IMR-90 (cell line): ENCODE measurements at regions not wholly inside any gene's neighbourhood (a gene's known extent, or its start where the extent isn't known, plus 50 kb on each side); places are given as distances from the start of the nearest gene placed in this dataset.

Source experiments
- ATAC-seq: fragments of 200-7000 bp; cut with Tn5 transposase; 2 replicates; pipeline ENCODE4 v1.9.1; 2020; ENCODE audit warnings: low read depth, mild to moderate bottlenecking, moderate library complexity
- BruUV-seq: library from RNA; stranded (reverse); fragments of 400-500 nt; replicated peaks from 2 replicates; lab custom pipeline; 2021; lab: Mats Ljungman, UMichigan
- CTCF ChIA-PET: fragments of 300-600 bp; formaldehyde crosslinking; extraction: SDS; loops from one replicate; lab custom pipeline; 2021; ENCODE audit warnings: antibody characterized with exemption; lab: Yijun Ruan, JAX
- POLR2A ChIA-PET: fragments of 300-600 bp; sonication (Branson Sonifier 250); formaldehyde crosslinking; loops from one replicate; lab custom pipeline; 2022; ENCODE audit warnings: antibody characterized with exemption; ENCODE audit not compliant: unreplicated experiment; lab: Charles Lee
- DNase-seq: peaks from one replicate; pipeline ENCODE4 v3.0.0; 2013
- H2AFZ ChIP-seq: replicated peaks from 2 replicates; pipeline ENCODE3; 2013; ENCODE audit warnings: low read length, mild to moderate bottlenecking; ENCODE audit not compliant: poor library complexity
- H2AK5ac ChIP-seq: 2 replicates; pipeline ENCODE4 v1.6.1; 2013; ENCODE audit warnings: low read depth, low read length, inconsistent platforms
- H2AK9ac ChIP-seq: replicated peaks from 2 replicates; pipeline ENCODE3; 2013; ENCODE audit warnings: mild to moderate bottlenecking, low read depth, low read length, moderate library complexity; ENCODE audit not compliant: poor library complexity
- H2BK120ac ChIP-seq: 2 replicates; pipeline ENCODE4 v1.6.1; 2013; ENCODE audit warnings: low read depth, low read length, inconsistent platforms
- H2BK15ac ChIP-seq: 3 replicates; pipeline ENCODE4 v1.6.1; 2013; ENCODE audit warnings: low read depth, low read length, inconsistent platforms
- H2BK20ac ChIP-seq: 2 replicates; pipeline ENCODE4 v1.6.1; 2013; ENCODE audit warnings: low read depth, mild to moderate bottlenecking, inconsistent platforms, low read length, moderate library complexity
- H2BK5ac ChIP-seq: 2 replicates; pipeline ENCODE4 v1.6.1; 2013; ENCODE audit warnings: mild to moderate bottlenecking, low read depth, low read length, inconsistent platforms; ENCODE audit not compliant: poor library complexity, severe bottlenecking
- H3K14ac ChIP-seq: replicated peaks from 2 replicates; pipeline ENCODE4 v1.6.1; 2013; ENCODE audit warnings: low read depth, low read length, inconsistent platforms
- H3K18ac ChIP-seq: 2 replicates; pipeline ENCODE4 v1.6.1; 2013; ENCODE audit warnings: low read depth, low read length, control low read depth
- H3K23ac ChIP-seq: 2 replicates; pipeline ENCODE4 v1.6.1; 2013; ENCODE audit warnings: low read depth, low read length, inconsistent platforms
- H3K27ac ChIP-seq: 2 replicates; pipeline ENCODE4 v1.5.1; 2013; ENCODE audit warnings: mild to moderate bottlenecking, control low read depth, low read length; ENCODE audit not compliant: insufficient read depth
- H3K27me3 ChIP-seq: 2 replicates; pipeline ENCODE4 v1.6.1; 2013; ENCODE audit warnings: low read length; ENCODE audit not compliant: control insufficient read depth, insufficient read depth
- H3K36me3 ChIP-seq: 2 replicates; pipeline ENCODE4 v1.6.1; 2013; ENCODE audit warnings: low read length, mixed read lengths; ENCODE audit not compliant: control insufficient read depth, insufficient read depth
- H3K4ac ChIP-seq: 2 replicates; pipeline ENCODE4 v1.6.1; 2013; ENCODE audit warnings: low read depth, low read length, inconsistent platforms
- H3K4me1 ChIP-seq: 2 replicates; pipeline ENCODE4 v1.6.1; 2013; ENCODE audit warnings: low read length, mixed read lengths; ENCODE audit not compliant: control insufficient read depth, insufficient read depth
- H3K4me2 ChIP-seq: 2 replicates; pipeline ENCODE4 v1.6.1; 2013; ENCODE audit warnings: low read depth, mild to moderate bottlenecking, control low read depth, low read length, moderate library complexity
- H3K4me3 ChIP-seq: 2 replicates; pipeline ENCODE4 v1.5.1; 2013; ENCODE audit warnings: low read depth, mild to moderate bottlenecking, control low read depth, low read length, moderate library complexity; ENCODE audit not compliant: insufficient read depth
- H3K56ac ChIP-seq: 2 replicates; pipeline ENCODE4 v1.6.1; 2013; ENCODE audit warnings: low read length, inconsistent platforms; ENCODE audit not compliant: insufficient read depth; ENCODE audit errors: extremely low read depth
- H3K79me1 ChIP-seq, 2 experiments: 2 replicates each; pipeline ENCODE4 v1.6.1; 2013; ENCODE audit warnings: low read length in 2 of 2, inconsistent platforms in 1 of 2, low read depth in 1 of 2
- H3K9ac ChIP-seq: 2 replicates; pipeline ENCODE4 v1.6.1; 2013; ENCODE audit warnings: low read depth, low read length, control low read depth
- H3K9me1 ChIP-seq: 2 replicates; pipeline ENCODE4 v1.6.1; 2013; ENCODE audit warnings: low read length, inconsistent platforms; ENCODE audit not compliant: insufficient read depth
- H3K9me3 ChIP-seq: 2 replicates; pipeline ENCODE4 v1.6.1; 2013; ENCODE audit warnings: low read length; ENCODE audit not compliant: control insufficient read depth, insufficient read depth
- H4K20me1 ChIP-seq: 2 replicates; pipeline ENCODE4 v1.6.1; 2013; ENCODE audit warnings: low read length, inconsistent platforms; ENCODE audit not compliant: insufficient read depth
- H4K5ac ChIP-seq: 2 replicates; pipeline ENCODE4 v1.6.1; 2013; ENCODE audit warnings: mild to moderate bottlenecking, low read depth, low read length, control low read depth
- H4K8ac ChIP-seq, 2 experiments: 2 replicates each; pipeline ENCODE4 v1.6.1; 2013; ENCODE audit warnings: low read depth in 2 of 2, low read length in 2 of 2, control low read depth in 1 of 2, inconsistent platforms in 1 of 2
- H4K91ac ChIP-seq: 2 replicates; pipeline ENCODE4 v1.6.1; 2013; ENCODE audit warnings: low read depth, low read length, inconsistent platforms; ENCODE audit not compliant: insufficient read depth
- CHD1 ChIP-seq: IDR thresholded peaks from 2 replicates; pipeline ENCODE4 v1.6.1; 2012; ENCODE audit warnings: low read depth, low read length, improper control_type of control experiment
- MAZ ChIP-seq: IDR thresholded peaks from 2 replicates; pipeline ENCODE4 v1.6.1; 2012; ENCODE audit warnings: low read depth, mild to moderate bottlenecking, low read length, improper control_type of control experiment, moderate library complexity, borderline replicate concordance
- MXI1 ChIP-seq: IDR thresholded peaks from 2 replicates; pipeline ENCODE4 v1.6.1; 2012; ENCODE audit warnings: low read depth, mild to moderate bottlenecking, low read length, moderate library complexity, borderline replicate concordance
- RAD21 ChIP-seq: IDR thresholded peaks from 2 replicates; pipeline ENCODE4 v1.6.1; 2012; ENCODE audit warnings: low read length, improper control_type of control experiment
- WGBS, 2 experiments: methylation state at CpG; one replicate each; pipeline versions ENCODE4 v1.1.5 to v1.1.7; 2013; ENCODE audit warnings: missing lambda C conversion rate in 2 of 2; ENCODE audit not compliant: insufficient read length in 1 of 2; ENCODE audit errors: extremely low coverage in 2 of 2; 5-methylcytosine and 5-hydroxymethylcytosine counted together
- dilution Hi-C: fragments of 300-500 bp; cut with HindIII; formaldehyde crosslinking; loops from one replicate; pipeline ENCODE4 v1.14.3; 2018; ENCODE audit warnings: low sequenced_read_pairs; ENCODE audit not compliant: unreplicated experiment
- in situ Hi-C: fragments of 300-500 bp; cut with MboI; formaldehyde crosslinking; loops from 3 replicates; pipeline ENCODE4 v1.14.3; 2019; ENCODE audit warnings: low sequenced_read_pairs, inconsistent platforms, mixed read lengths
- intact Hi-C: fragments of 100-400 bp; cut with micrococcal nuclease; formaldehyde crosslinking; loops from 2 replicates; pipeline ENCODE4 v1.10.0; 2022

GRCh38 chr6:106799031-106799894 lies 169.9 kb downstream of the QRSL1 start:
- POLR2A ChIA-PET = interaction anchor here (0.6 kb wide), 1 partner anchor 218 kb away, joined by 7 read pairs; no protein-coding TSS in a partner anchor
- CTCF ChIA-PET = no interaction called here

More at GRCh38 chr6:106799031-106799894, 169.9 kb downstream of the QRSL1 start:
- Histone ChIP-seq H4K8ac (no peak overlapping the region), H2BK120ac (no peak overlapping the region), H2BK20ac (no peak overlapping the region), H3K9me3 (no peaks in the 10 kb centered on the region), H3K9ac (no peak overlapping the region), H3K56ac (no peak overlapping the region), H3K4me1 (peaks cover 2% of the 10 kb centered on the region; the same call in 1 of the 2 replicates), H3K79me1 (no peaks in the 10 kb centered on the region), H3K36me3 (no peaks in the 10 kb centered on the region), H3K27ac (no peak overlapping the region), H4K20me1 (no peaks in the 10 kb centered on the region), H3K4ac (no peak overlapping the region), H2AK5ac (no peak overlapping the region), H2AK9ac (peak overlapping the region; percentile 10), H3K27me3 (peaks cover 20% of the 10 kb centered on the region), H4K91ac (0 out of 2 replicates have a peak overlapping the region, but pooled peaks have one; percentile 39), H4K5ac (no peak overlapping the region), H2BK15ac (no peak overlapping the region), H2AFZ (no peak overlapping the region), H3K9me1 (no peaks in the 10 kb centered on the region), H3K23ac (no peak overlapping the region), H3K4me2 (peak overlapping the region; percentile 38), H2BK5ac (no peak overlapping the region), H3K14ac (no peak overlapping the region), H3K4me3 (no peak overlapping the region), H3K18ac (no peak overlapping the region)
- 17% methylated on average over 1 of the region's 8 CpGs; no CpG with 5 or more reads in 1 of the 2 experiments for WGBS, 2 experiments
- ATAC-seq (peak; percentile 62; the same call in 1 of the 2 replicates), DNase-seq (peak; percentile 26)
- no TSS peak for BruUV-seq
- in situ Hi-C loops = no loop called here
- dilution Hi-C loops = no loop called here
- intact Hi-C loops = no loop called here
- TF ChIP-seq MXI1 (no peak), CHD1 (no peak), RAD21 (no peak), MAZ (no peak)
